CD4-positive, alpha-beta T cell treated with Interleukin-17A for 4 hours (primary cell): ENCODE measurements at regions not wholly inside any gene's neighbourhood (a gene's known extent, or its start where the extent isn't known, plus 50 kb on each side); places are given as distances from the start of the nearest gene placed in this dataset.

ENCODE experiments used
- DNase-seq: peaks from one replicate; pipeline ENCODE4 v3.0.0-alpha.2; 2020; ENCODE audit warnings: mixed read lengths

DNA sequence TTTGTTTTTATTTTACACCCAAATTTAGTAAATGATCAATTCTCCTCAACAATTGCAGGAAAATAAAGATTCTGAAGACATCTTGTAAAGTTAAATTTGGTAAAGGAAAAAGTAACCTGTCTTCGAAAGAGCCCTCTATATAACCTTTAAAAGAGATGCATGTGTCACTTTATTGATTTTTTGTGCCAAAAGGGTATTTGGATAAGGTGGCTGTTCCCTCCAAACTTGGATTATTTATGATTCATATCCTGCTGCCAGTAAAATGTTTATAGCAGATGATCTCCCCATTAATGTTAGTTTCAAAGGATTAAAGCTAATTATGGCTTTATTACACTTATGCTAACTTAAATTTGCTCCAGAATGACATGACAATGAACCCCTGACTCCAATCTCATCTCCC lies 98.8 kb downstream of the DUSP6 start:
- DNase-seq, result no peak

- no peak for DNase-seq
Measured at GRCh38 chr12:89252284-89252683, 100.0 kb downstream of the DUSP6 start.

GRCh38 chr12:89251342-89252271 lies 100.7 kb downstream of the DUSP6 start:
- no peak for DNase-seq

- no peak for DNase-seq
Measured at GRCh38 chr12:89250636-89251035, 101.7 kb downstream of the DUSP6 start.

- no peak for DNase-seq
Measured at GRCh38 chr12:89250213-89250612, 102.1 kb downstream of the DUSP6 start.

DNA sequence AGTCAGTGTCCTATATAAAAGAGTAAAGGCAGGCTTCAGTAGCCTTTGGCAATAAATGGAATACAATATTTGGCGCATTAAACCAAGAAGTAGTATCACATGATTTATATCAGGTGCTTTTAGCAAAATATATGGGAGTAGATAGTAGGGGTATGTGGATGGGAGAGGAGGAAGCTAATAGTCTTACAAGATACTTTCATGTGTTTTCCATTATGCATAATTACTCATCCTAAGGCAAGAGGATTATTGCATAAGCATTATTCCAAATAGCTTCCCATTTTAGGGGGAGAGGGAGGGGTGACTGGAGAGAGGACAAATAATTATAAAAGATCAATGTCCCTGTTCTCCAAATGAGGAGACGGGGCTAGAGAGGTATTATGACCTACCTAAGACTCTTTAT lies 104.3 kb downstream of the DUSP6 start:
- DNase-seq, result no peak

- DNase-seq, result no peak
Measured at GRCh38 chr12:89247541-89247942, 104.8 kb downstream of the DUSP6 start.

GRCh38 chr12:89245090-89245489 lies 107.2 kb downstream of the DUSP6 start:
- DNase-seq, result peak; percentile 47

DNA sequence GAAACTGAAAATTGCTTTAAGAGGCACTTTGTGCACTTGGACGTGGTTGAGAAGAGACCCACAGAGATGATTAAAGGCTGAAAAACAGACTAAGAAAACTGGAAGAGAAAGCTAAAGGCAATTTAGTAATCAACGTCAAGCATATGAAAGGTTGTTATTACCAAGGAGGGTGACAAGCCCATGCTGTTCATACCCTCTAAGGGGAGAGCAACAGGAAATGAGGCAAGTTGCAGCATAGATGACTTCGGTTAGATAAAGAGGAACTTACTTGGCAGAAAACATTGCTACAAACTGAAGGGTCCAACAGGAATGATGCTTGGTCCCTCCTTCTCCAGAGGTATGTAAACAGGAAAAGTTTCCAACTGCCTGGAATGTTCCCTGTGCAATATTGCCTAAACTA lies 107.8 kb downstream of the DUSP6 start:
- DNase-seq, result peak; percentile 11

DNA sequence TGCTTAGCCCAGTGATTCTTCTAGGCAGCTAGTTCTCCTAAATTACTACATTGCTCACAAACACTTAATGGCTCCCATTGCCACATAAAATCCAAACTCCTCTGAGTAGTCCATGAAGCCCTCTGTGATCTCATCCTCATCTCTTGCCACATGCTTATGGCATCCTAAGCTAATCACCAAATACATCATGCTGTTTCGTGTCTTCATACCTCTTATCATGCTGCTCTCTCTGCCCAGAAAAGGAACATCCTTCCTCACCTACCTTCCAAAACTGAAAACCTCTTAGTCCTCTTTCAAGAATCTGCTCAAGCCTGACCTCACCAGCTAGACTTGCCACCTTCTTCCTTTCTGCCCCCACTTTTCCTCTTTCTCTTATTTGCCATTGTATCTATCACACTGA lies 108.5 kb downstream of the DUSP6 start:
- DNase-seq, result no peak

DNA sequence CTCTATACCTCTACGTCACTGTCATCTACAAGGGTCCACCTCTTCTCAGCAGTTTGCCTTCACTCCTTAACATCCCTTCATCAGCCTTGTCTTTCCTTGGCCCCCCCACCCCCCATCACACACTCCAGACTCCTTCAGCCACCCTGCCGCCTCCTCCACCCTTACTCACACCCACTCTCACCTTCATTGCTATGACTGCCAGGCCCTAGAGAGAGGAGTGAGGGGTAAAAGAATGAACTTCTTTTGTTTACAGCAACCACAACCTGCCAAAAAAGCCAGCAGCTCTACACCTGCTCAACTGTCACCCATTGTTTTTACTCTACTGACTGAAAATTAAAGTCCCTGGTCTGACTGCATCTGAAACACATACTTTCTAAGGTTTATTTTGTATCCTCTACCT lies 112.8 kb downstream of the DUSP6 start:
- DNase-seq, result no peak

- DNase-seq, result no peak
Measured at GRCh38 chr12:89238593-89238992, 113.7 kb downstream of the DUSP6 start.

DNA sequence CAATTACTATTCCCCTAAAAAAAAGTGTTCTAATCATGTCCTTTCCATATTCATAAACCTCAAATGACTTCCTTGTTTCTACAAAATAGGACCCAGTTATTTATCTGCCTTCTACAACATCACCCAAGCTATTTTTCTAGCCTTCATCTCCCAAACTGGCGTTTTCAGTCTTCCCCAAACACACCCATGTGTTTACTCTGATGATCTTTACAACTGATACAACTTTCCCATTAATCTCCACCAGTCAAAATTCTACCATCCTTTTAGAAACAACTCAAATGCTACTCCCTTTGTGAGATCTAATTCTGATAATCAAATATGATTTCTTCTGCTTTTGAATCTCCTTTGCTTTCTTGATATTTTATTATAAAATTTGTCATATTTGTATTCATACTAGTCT lies 114.5 kb downstream of the DUSP6 start:
- no peak for DNase-seq

DNA sequence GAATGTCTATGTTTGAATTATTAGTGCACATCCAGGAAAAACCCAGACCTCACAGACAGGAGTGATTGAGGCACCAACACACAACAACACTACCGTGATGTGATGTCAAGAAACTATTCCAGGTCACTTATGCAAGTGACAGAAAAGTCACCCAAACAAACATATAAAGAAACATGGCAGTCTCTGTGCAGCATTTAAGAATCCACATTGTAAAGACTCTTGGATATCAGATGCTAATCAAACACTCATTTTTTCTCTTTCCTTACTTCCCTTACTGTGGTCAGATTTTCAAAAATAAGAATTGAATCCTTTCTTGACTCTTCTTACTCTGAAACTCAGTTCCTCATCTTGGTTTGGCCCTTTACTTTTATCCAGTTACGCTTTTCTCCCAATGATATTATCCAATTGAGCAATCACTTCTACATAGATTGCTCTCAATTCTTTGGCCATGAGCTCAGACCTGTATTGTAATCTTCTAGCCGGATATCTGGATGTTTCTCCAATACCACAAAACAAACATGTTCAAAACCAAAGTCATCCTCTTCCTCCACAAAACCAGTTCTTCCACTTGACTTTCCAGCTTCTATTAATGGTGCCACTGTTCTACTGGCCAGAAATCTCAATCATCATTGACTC lies 115.4 kb downstream of the DUSP6 start:
- no peak for DNase-seq

- DNase-seq, result no peak
Measured at GRCh38 chr12:89236237-89236636, 116.1 kb downstream of the DUSP6 start.

GRCh38 chr12:89235189-89235993 lies 116.9 kb downstream of the DUSP6 start:
- DNase-seq, result no peak

DNA sequence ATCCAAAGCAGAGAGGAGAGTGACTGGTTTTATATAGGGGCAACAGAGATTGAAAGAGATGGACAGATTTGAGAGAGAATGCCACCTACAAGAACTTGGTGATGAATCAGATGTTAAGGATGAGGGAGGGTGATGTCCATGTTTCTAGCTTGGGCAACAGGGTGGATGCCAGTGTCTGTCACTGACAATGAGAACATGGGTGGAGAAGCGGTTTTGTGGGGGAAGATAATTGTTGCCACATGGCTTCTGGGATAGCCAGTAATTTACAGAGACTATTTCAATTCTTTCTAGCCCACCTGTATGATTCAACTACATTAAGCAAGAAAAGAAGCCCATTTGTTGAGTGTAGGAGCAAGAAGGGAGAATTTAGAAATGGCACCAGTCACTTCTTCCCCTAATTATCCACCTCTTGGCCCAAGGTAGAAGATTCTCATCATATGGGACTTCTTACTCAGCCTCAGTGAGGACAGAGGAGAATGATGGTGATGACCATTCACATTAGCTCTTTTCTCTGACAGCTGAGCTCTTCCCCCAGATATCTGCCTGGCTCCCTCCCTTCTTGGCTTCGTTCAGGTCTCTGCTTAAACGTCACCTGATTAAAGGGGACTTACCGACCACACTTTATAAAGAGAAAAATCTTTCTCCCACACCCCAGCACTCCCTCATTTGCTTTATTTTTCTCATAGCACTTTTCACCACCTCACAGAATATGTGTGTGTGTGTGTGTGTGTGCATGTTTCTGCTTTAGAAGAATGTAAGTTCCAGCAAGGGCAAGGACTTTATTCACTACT lies 117.8 kb downstream of the DUSP6 start:
- no peak for DNase-seq

- DNase-seq, result no peak
Measured at GRCh38 chr12:89231686-89232085, 120.6 kb downstream of the DUSP6 start.

DNA sequence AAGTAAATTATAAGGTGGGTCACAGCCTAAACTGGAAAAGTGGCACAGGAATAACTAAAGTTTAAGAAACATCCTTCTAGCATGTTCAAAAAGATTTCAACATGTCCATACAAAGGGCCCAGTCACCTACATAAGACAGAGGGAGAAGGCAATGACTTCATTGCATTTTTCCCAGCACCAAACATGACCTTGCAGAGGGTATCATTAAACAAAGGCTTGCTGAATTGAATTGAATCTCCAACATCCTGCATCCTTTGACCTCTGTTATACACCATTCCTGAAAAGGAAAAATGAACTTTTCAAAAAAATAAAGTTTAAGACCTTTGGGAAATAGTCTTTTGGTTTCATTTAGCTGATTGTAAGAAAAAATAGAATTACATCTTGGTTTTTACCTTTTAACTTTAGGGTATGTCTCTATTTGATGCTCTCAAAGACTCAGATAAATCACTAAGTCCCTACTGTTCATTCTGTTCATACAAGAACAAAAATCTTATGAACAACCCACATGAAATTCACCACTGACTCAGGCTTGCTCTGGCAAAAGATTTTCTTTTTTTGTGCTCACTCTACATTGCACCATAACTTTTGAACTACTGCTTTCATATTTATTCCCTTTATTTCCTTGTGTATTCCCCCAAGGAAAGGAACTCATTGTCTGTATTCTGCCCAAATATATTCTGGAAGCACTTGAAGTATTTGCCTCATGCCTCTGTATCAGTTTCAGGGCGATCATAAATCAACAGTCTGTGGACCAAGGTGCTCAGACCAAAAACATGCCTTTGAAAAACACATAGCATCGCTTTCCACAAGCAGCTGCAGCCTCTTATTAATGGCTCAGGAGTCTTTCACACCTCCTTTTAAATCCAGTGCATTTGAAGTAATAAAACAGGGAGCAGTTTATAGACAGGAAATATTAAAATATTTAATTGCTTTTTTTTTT lies 121.7 kb downstream of the DUSP6 start:
- DNase-seq, result no peak

- no peak for DNase-seq
Measured at GRCh38 chr12:89228491-89228890, 123.8 kb downstream of the DUSP6 start.

DNA sequence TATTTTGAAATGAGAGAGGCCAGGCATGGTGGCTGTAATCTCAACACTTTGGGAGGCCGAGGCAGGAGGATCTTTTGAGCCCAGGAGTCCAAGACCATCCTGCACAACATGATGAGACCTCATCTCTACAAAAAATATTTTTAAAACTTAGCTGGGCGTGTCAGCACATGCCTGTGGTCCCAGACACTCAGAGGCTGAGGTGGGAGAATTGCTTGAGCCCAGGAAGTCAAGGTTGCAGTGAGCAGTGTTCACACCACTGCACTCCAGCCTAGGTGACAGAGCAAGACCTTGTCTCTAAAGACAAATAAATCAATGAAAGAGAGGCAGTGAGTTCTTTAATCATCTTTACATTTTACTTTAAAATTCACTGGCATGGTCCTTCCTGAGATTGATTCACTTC lies 124.5 kb downstream of the DUSP6 start:
- DNase-seq, result no peak
